ENCODE measurements at regions not wholly inside any gene's neighbourhood (a gene's known extent, or its start where the extent isn't known, plus 50 kb on each side); places are given as distances from the start of the nearest gene placed in this dataset.
A peak's percentile ranks its signal among the peaks of the same experiment; 100 is the strongest.
"Not testable (repeated sequence)": the region's sequence is repeated elsewhere in the genome, so short reads cannot be mapped to it uniquely, and the experiment has no call there.

DNA sequence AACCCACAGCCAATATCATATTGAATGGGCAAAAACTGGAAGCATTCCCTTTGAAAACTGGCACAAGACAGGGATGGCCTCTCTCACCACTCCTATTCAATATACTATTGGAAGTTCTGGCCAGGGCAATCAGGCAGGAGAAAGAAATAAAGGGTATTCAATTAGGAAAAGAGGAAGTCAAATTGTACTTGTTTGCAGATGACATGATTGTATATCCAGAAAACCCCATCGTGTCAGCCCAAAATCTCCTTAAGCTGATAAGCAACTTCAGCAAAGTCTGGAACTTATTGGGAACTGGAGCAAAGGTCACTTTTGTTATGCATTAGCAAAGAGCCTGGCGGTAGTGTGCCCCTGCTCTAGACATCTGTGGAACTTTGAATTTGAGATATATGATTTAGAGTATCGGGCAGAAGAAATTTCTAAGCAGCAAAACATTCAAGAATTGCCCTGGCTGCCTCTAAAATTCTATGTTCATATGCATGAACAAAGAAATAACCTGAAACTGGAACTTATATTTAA, 53.4 kb upstream of the PSMA1 start:
- not testable (repeated sequence) for DNase-seq (ENCODE audit: low spot score)

DNA sequence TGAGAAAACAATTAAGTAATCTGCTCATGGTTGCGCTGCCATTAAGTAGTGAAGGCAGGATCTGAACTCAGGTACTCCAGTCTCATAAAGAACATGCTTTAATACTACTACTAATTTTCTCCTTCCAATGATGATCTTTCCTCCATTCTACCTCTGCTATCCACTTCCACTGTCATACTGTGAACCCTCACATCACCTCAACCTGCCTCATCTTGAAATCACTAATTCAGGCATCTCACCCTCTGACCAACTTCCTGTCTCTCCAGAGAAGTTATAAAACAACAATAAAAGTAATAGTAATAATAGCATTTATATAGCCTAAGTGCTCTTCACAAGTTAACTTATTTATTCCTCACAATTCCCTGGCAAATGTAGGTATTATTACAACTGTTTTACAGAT, 57.1 kb upstream of the PSMA1 start:
- no peak for DNase-seq (ENCODE audit: low spot score)

DNA sequence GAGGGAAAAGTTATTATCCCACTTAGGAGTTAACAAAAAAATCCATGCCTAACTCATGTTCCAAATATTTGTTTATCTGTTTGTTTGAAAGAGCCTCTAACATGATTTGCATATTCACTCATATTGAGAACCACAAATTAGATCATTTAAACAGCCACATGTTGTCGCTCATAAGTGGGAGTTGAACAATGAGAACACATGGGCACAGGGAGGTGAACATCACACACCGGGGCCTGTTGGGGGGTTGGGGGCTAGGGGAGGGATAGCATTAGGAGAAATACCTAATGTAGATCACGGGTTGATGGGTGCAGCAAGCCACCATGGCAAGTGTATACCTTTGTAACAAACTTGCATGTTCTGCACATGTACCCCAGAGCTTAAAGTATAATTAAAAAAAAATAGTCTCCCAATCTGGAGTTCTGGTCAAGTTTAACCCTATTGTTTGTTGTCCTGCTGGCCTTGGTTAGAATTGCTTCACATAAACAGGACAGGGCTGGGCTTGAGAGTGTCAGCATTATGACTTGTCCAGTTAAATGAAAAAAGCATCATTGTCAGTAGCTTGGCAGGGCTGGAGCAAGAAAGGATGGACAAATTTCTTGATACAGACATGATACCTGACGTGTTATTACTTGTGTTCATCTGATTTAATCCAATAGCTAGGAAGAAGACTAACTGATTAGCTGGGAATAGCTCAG, 57.8 kb upstream of the PSMA1 start:
- no peak for DNase-seq (ENCODE audit: low spot score)

DNA sequence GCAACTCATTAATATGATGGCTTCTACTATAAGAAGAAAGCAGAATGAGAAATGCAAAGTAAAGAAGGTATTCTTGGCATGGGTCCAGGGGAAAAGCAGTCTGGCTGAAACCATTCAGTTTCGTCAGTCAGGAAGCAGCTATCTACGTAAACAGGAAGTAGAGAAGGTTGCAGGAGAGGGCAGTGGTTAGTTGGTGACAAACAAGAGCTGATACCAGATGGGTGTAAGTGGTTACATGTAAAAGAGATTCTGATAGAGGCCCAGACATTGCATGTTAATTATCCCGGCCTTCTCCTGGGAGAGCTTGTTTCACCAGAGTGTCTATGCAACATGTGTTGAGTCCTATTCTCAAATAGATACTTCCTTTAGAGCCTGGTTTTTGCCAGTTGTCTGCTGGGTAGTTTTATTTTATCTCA, 58.4 kb upstream of the PSMA1 start:
- DNase-seq (ENCODE audit: low spot score), result peak; percentile 78

DNA sequence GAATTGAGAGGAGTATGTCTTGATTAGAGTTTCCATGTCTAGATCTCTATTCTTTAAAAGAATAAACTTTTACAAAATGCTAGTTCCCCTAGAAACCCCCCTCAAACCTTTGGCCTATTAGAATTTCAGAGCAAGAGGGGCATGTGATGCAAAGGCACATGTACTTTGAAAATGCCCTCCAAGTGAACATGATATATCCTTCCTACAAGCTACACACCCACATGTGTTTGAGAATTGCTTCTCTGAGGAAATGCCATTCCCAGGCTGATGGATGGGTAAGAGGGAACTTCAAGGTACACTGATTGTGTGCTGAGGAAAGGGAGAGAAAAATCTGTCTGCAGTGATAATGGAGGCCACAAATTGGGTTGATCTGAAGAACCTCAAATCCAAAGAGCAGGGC, 59.5 kb upstream of the PSMA1 start:
- no peak for DNase-seq (ENCODE audit: low spot score)

DNA sequence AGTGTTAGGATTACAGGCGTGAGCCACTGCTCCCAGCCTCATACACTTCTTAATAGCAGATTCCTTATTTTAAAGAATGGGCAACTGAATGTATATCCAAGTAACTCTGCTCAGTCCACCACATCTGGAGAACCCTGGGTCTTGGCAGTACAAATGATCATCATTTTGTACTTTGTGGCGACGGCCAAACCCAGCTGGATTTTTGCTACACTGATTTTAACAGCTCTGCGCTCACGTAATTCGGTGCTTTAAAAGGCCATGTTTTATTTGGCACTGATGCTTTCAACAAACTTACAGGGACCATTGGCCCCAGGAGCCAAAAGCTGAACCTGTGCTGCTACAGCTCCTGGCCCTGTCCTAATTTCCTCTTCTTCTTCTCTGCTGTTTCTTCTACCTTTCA, 60.8 kb upstream of the PDE3B start:
- no peak for DNase-seq (ENCODE audit: low spot score)

DNA sequence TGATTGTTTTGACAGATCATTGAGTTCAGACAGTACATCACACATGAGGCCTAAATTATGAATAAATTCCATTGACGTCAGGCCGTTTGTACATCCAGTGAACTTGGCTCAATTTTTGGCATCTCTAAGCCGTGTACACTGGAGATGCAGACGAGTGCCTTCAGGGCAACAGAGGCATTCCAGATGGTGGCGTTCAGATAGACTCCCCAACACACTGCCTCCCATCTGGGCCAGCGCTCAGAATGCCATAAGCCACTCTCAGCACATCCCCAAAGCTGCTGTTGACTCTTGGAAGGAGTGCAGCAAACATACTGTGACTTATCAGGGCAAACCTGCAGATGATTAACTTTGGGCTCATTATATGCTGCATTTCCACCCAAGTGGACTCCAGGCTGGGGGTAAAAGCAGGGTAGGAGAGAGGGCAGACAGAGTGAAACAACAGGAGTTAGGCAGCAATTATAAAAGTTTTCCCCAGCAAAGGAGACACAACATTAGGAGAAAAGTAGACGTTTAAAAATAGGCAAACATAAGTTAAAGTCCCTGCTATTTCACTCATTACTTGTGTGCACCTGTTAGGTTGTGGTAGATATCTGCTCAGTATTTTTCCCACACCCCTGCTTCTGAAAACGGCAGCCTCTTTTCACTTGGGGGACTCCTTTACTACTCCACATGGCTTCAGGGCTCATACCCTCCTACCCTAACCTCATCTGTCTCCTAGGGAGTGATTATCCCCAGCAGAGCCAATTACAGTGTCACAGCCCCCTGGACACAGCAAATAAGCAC, 60.2 kb upstream of the PDE3B start:
- peak; percentile 48 for DNase-seq (ENCODE audit: low spot score)

DNA sequence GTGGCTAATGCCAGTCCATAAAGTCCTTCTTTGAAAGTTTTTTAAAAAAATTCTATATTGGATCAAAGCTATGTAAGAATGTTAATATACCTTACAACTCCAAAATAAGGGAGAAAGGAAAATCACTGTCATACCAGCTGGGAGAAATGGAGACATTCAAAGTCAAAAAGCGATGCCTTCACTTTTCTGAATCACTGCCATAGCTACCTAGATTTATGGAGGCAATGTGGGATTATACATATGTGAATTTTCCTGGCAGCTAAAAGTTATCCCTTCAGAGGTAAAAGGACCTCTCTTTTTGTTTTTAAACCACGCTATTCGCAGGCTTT, 59.6 kb upstream of the PDE3B start:
- no peak for DNase-seq (ENCODE audit: low spot score)

DNA sequence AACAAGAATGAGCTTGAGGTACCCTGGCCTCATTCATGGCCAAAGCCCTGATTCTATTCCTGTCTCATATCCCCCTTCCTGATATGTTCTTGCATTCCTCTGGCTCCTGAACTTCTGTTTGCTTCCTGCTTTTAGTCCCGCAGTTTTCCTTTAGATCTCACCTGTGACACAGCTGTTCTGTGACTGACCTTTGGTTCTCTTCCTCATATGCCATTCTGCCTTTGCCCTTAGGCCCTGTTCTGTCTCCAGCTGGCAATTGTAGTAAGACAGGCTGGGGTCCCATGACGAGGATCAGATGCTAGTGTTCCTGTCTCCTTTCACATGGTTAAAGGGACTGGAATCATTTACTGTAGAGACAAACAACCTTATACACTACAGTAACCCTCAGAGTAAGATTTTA, 59.0 kb upstream of the PDE3B start:
- DNase-seq (ENCODE audit: low spot score), result peak; percentile 76

DNA sequence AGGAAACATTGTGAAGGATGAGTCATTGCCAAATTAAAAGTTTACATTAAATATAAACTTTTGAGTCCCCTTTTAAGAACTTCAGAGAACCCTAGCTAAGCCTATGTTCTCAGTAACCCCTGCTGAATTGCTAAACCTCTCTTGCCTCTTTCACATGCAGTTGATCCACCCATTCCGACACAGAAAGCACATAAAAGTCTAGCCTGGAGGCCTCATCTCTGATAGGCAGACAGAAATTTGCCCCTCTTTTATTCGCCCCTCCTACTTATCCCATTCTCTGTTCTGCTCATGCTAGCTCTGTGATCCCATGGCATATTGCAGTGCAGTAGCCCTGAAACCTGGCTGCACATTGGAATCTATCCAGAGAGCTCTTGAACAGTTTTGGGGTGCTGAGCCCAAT, 58.2 kb upstream of the PDE3B start:
- no peak for DNase-seq (ENCODE audit: low spot score)

DNA sequence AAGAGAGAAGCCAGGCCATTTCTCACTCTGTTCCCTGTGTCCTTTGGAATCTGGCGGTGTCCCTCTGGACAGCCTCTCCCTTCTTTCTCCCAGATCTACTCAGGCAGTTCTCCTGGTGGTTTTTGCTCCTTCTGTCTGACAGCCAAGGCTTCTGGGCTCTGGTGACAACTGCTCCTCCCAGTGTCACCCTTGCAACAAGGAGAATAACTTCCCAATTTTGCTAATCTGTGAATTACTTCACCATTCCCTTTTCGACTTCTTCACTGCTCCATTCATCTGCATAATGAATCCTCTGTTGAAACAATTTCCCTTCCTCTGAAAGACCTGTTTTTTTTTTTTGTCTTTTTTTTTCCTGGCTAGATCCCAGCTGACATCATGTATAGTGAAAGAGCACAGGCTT, 56.3 kb upstream of the PDE3B start:
- no peak for DNase-seq (ENCODE audit: low spot score)

DNA sequence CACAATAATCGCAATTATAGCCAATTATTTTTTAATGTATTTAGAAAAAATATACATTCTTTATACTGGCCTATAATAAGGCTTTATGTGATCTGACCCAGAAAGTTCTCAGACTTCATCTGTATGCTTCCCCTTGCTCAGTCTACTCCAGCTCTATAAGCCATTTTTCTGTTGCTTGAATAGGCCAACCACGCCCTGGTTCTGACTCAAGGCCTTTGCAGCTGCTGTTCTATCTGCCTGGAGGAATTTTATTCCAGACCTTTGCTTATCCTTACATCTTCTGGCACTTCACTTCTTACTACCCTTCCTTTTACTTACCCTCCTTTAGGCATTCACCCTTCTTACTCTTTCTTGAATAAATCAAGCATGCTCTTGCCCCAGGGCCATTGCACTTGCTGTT, 54.9 kb upstream of the PDE3B start:
- no peak for DNase-seq (ENCODE audit: low spot score)

DNA sequence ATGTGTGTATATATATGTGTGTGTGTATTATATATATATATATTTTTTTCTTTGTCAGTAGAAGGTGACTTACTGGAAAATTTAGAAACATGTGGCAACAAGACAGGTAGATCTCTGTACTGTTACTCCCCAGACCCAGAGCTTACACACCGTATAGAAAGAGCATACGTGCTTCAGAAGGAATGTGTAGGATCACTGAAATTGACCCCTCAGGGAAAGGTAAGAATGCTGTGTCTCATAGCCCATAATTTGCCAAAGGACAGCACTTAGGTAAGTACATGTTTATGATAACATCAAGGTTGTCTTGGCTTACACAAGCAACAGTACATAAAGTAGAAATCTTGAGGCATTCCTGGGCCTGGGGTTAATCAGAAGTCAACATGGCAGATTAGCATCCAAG, 54.2 kb upstream of the PDE3B start:
- DNase-seq (ENCODE audit: low spot score), result no peak

DNA sequence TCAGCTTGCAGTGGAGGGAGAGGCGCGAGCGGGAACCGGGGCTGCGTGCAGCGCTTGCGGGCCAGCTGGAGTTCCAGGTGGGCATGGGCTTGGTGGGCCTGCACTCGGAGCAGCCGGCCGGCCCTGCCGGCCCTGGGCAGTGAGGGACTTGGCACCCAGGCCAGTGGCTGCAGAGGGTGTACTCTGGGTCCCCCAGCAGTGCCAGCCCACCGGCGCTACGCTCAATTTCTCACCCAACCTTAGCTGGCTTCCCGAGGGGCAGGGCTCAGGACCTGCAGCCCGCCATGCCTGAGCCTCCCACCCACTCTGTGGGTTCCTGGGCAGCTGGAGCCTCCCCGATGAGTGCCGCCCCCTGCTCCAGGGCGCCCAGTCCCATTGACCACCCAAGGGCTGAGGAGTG, 52.6 kb upstream of the PDE3B start:
- not testable (repeated sequence) for DNase-seq (ENCODE audit: low spot score)

DNA sequence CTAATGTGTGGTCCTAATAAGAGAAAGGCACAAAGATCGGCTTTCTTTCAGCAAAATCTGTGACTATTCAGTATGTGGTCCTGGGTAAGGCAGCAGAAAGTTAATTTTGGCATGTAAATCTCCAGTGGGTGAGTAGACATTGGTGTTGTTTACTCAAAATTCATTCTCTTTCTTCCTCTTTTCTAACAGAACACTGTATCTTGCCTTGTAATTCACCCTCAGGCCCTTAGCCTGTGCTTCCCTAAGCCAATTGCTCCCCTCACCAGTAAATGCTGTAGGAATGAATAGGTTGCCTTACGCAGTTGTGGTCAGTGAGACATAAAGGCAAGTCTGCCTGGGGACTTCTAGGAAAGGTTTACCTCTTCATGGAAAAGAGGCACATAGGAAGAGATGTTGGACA, 49.9 kb upstream of the PDE3B start:
- DNase-seq (ENCODE audit: low spot score), result no peak
